ENCODE measurements at regions not wholly inside any gene's neighbourhood (a gene's known extent, or its start where the extent isn't known, plus 50 kb on each side); places are given as distances from the start of the nearest gene placed in this dataset.
A peak's percentile ranks its signal among the peaks of the same experiment; 100 is the strongest.

DNA sequence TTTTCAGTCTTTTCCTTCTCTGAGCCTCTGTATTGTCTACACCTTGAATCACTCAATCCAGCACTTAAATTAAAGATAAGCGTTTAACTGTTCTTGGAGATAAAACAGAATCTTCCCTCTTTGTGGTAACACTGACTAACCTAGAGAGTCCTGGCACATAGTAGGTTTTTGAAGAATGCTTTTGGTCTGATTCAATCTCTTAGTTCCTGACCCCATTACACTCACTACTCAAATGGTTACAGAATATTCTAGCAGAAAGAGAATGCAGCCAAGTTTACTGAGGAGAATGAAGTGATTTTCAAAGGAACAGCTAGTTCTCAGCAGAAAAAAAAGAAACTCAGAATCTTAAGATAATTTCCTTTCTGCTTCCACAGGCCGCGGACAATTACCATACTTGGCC, 309.2 kb upstream of the PRMT6 start:
- Histone ChIP-seq H2BK20ac (ENCODE audit: low read depth, low read length, poor library complexity, severe bottlenecking) (no peak overlapping the region), H3K27ac (ENCODE audit: insufficient read length, low read depth, low read length) (peak overlapping the region; percentile 68)

More for the DNA sequence above, 309.2 kb upstream of the PRMT6 start:
- Mint-ChIP-seq H3K27me3 (ENCODE audit: low read depth) (no peaks in the 10 kb centered on the region), H3K4me3 (no peak overlapping the region), H3K36me3 (ENCODE audit: insufficient read depth in 1 of 3, low read depth in 3 of 3) (no peaks in the 10 kb centered on the region; a peak in 1 of 7 replicates), H3K4me1 (peaks cover 41 to 44% of the 10 kb centered on the region in 2 experiments), H3K9me3 (no peaks in the 10 kb centered on the region), H3K27ac (peak overlapping the region; percentile 34 to 91 (median 56); a peak in 6 of 7 replicates)
- Histone ChIP-seq H4K20me1 (ENCODE audit: control insufficient read depth, insufficient read depth, insufficient read length) (no peaks in the 10 kb centered on the region), H3K4ac (ENCODE audit: low read depth, low read length) (no peak overlapping the region), H3K4me2 (ENCODE audit: insufficient read depth, insufficient read length, low read length) (no peak overlapping the region), H3K56ac (ENCODE audit: insufficient read length, low read depth, low read length) (no peak overlapping the region), H3T11ph (ENCODE audit: low read length) (no peak overlapping the region), H3K79me1 (ENCODE audit: insufficient read depth, low read depth, low read length, poor library complexity, severe bottlenecking) (no peaks in the 10 kb centered on the region), H2BK5ac (ENCODE audit: insufficient read length, low read length) (no peak overlapping the region), H3K27me3 (ENCODE audit: insufficient read depth, low read length) (no peaks in the 10 kb centered on the region), H3K4me1 (ENCODE audit: insufficient read depth, low read length) (no peaks in the 10 kb centered on the region), H3K14ac (ENCODE audit: insufficient read depth, low read length) (no peak overlapping the region), H2BK15ac (ENCODE audit: low read depth, low read length) (no peak overlapping the region), H3K23me2 (ENCODE audit: insufficient read length, low read depth, low read length, poor library complexity, severe bottlenecking) (no peaks in the 10 kb centered on the region), H4K5ac (ENCODE audit: insufficient read length, low read depth, low read length) (no peak overlapping the region), H3K79me2 (ENCODE audit: insufficient read depth, low read length) (no peaks in the 10 kb centered on the region), H2BK12ac (ENCODE audit: insufficient read length, low read depth, low read length) (no peak overlapping the region), H4K91ac (ENCODE audit: insufficient read length, low read depth, low read length) (no peak overlapping the region), H4K8ac (replicated peaks; ENCODE audit: insufficient read length, low read depth, low read length) (no peak overlapping the region), H2AFZ (ENCODE audit: low read length) (no peak overlapping the region), H2AK5ac (ENCODE audit: insufficient read length, low read length) (no peak overlapping the region), H3K9me3 (ENCODE audit: control insufficient read depth, low read depth, low read length) (no peaks in the 10 kb centered on the region), H3K18ac (ENCODE audit: insufficient read length, low read depth, low read length) (no peak overlapping the region), H2BK120ac (ENCODE audit: low read depth, low read length, poor library complexity, severe bottlenecking) (no peak overlapping the region), H3K9ac (ENCODE audit: extremely low read depth, insufficient read length, low read length) (no peak overlapping the region), H3K23ac (ENCODE audit: insufficient read length, low read depth, low read length) (no peak overlapping the region)
- TF ChIP-seq, protein P1, sequence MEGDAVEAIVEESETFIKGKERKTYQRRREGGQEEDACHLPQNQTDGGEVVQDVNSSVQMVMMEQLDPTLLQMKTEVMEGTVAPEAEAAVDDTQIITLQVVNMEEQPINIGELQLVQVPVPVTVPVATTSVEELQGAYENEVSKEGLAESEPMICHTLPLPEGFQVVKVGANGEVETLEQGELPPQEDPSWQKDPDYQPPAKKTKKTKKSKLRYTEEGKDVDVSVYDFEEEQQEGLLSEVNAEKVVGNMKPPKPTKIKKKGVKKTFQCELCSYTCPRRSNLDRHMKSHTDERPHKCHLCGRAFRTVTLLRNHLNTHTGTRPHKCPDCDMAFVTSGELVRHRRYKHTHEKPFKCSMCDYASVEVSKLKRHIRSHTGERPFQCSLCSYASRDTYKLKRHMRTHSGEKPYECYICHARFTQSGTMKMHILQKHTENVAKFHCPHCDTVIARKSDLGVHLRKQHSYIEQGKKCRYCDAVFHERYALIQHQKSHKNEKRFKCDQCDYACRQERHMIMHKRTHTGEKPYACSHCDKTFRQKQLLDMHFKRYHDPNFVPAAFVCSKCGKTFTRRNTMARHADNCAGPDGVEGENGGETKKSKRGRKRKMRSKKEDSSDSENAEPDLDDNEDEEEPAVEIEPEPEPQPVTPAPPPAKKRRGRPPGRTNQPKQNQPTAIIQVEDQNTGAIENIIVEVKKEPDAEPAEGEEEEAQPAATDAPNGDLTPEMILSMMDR (conservative IDR thresholded peaks at IDR 0.05), result no peak
- DNase-seq, result no peak
- no CpG with 5 or more reads among the region's 3 CpGs for WGBS (ENCODE audit: extremely low coverage, insufficient read length, low lambda C conversion rate)

All from H9 (cell line).